Endothelial cell of umbilical vein (primary cell): ENCODE measurements at regions not wholly inside any gene's neighbourhood (a gene's known extent, or its start where the extent isn't known, plus 50 kb on each side); places are given as distances from the start of the nearest gene placed in this dataset.

Experiments
- BruUV-seq: library from RNA; stranded (reverse); fragments of 400-500 nt; replicated peaks from 2 replicates; lab custom pipeline; 2021; lab: Mats Ljungman, UMichigan
- CTCF ChIA-PET: fragments of 300-600, 350-600 bp; sonication (Branson Sonifier 250); formaldehyde crosslinking; loops from one replicate; lab custom pipeline; 2021; ENCODE audit warnings: antibody characterized with exemption, inconsistent platforms; lab: Charles Lee
- POLR2A ChIA-PET: fragments of 300-600, 350-600 bp; sonication (Branson Sonifier 250); formaldehyde crosslinking; loops from one replicate; lab custom pipeline; 2021; ENCODE audit warnings: antibody characterized with exemption, inconsistent platforms; lab: Charles Lee
- DNase-seq: peaks from one replicate; pipeline ENCODE4 v3.0.0-alpha.2; 2011; ENCODE audit warnings: low read depth, low spot score
- FAIRE-seq: peaks from 2 replicates; lab custom pipeline; 2011; peaks lifted over from hg19 to GRCh38; lab: Jason Lieb, UNC
- H2AFZ ChIP-seq: 2 replicates; pipeline ENCODE4 v1.6.0; 2012; ENCODE audit warnings: low read depth, low read length, control low read depth, inconsistent platforms
- H3K27ac ChIP-seq: 2 replicates; pipeline ENCODE4 v1.5.1; 2011; ENCODE audit warnings: low read depth, mild to moderate bottlenecking, control low read depth, low read length, moderate library complexity; ENCODE audit not compliant: insufficient read depth
- H3K27me3 ChIP-seq, 2 experiments: 2 replicates each; pipeline versions ENCODE4 v1.6.0 to v1.6.1; 2011; ENCODE audit warnings: low read length in 2 of 2, mixed read lengths in 1 of 2; ENCODE audit not compliant: control insufficient read depth in 2 of 2, insufficient read depth in 2 of 2
- H3K36me3 ChIP-seq, 2 experiments: 2 replicates in 1 of 2; 3 replicates in 1 of 2; pipeline ENCODE4 v1.5.1; 2011; ENCODE audit warnings: low read length in 2 of 2, mild to moderate bottlenecking in 1 of 2, moderate library complexity in 1 of 2; ENCODE audit not compliant: control insufficient read depth in 2 of 2, insufficient read depth in 2 of 2; ENCODE audit errors: extremely low read depth in 1 of 2
- H3K4me1 ChIP-seq: 3 replicates; pipeline ENCODE4 v1.5.1; 2011; ENCODE audit warnings: mild to moderate bottlenecking, low read length; ENCODE audit not compliant: control insufficient read depth, insufficient read depth; ENCODE audit errors: extremely low read depth
- H3K4me2 ChIP-seq: 2 replicates; pipeline ENCODE4 v1.6.1; 2011; ENCODE audit warnings: low read length, control low read depth, mixed read lengths; ENCODE audit not compliant: insufficient read depth
- H3K4me3 ChIP-seq, 3 experiments: fragments of 200-600 bp in 1 of 3; sonication (generic), shearing (Covaris generic) in 1 of 3; replicated peaks in 1 of 3; 2 replicates each; pipeline ENCODE4 v1.5.1; 2011 to 2016; ENCODE audit warnings: control low read depth in 3 of 3, low read length in 3 of 3, mild to moderate bottlenecking in 2 of 3, inconsistent platforms in 1 of 3, low read depth in 1 of 3, moderate library complexity in 1 of 3; ENCODE audit not compliant: insufficient read depth in 1 of 3
- H3K79me2 ChIP-seq: 2 replicates; pipeline ENCODE4 v1.6.0; 2012; ENCODE audit warnings: low read length, inconsistent platforms; ENCODE audit not compliant: control insufficient read depth, insufficient read depth
- H3K9ac ChIP-seq: replicated peaks from 2 replicates; pipeline ENCODE3; 2011; ENCODE audit warnings: low read length, control low read depth; ENCODE audit not compliant: insufficient read depth; ENCODE audit errors: extremely low read depth
- H3K9me1 ChIP-seq: replicated peaks from 3 replicates; pipeline ENCODE4 v1.6.0; 2011; ENCODE audit warnings: mild to moderate bottlenecking, low read length; ENCODE audit not compliant: control insufficient read depth, insufficient read depth; ENCODE audit errors: extremely low read depth
- H3K9me3 ChIP-seq: replicated peaks from 2 replicates; pipeline ENCODE4 v1.5.1; 2012; ENCODE audit warnings: low read length, inconsistent platforms; ENCODE audit not compliant: control insufficient read depth, insufficient read depth
- H4K20me1 ChIP-seq: replicated peaks from 2 replicates; pipeline ENCODE3; 2011; ENCODE audit warnings: mild to moderate bottlenecking, low read length; ENCODE audit not compliant: control insufficient read depth, insufficient read depth; ENCODE audit errors: extremely low read depth
- EZH2 ChIP-seq: IDR thresholded peaks from 2 replicates; pipeline ENCODE4 v1.6.1; 2012; ENCODE audit warnings: borderline replicate concordance, low read depth, mild to moderate bottlenecking, moderate library complexity, low read length, inconsistent platforms; ENCODE audit not compliant: severe bottlenecking
- FOS ChIP-seq: IDR thresholded peaks from 2 replicates; pipeline ENCODE4 v1.6.1; 2011; ENCODE audit warnings: mild to moderate bottlenecking, low read length, moderate library complexity, borderline replicate concordance; ENCODE audit not compliant: insufficient read depth
- GATA2 ChIP-seq: IDR thresholded peaks from 2 replicates; pipeline ENCODE4 v1.7.0; 2011; ENCODE audit warnings: low read depth, mild to moderate bottlenecking, moderate library complexity, mixed read lengths, low read length; ENCODE audit not compliant: insufficient read length, insufficient read depth
- JUN ChIP-seq: IDR thresholded peaks from 2 replicates; pipeline ENCODE4 v1.6.1; 2011; ENCODE audit warnings: borderline replicate concordance, low read depth; ENCODE audit not compliant: insufficient read length, insufficient read depth
- MAX ChIP-seq: IDR thresholded peaks from 2 replicates; pipeline ENCODE4 v1.6.1; 2011; ENCODE audit not compliant: insufficient read depth, insufficient read length
- MYC ChIP-seq: IDR thresholded peaks from one replicate; pipeline ENCODE4 v1.6.1; 2011; ENCODE audit warnings: mild to moderate bottlenecking, low read depth, low read length
- POLR2A ChIP-seq: IDR thresholded peaks from 2 replicates; pipeline ENCODE4 v1.6.1; 2012; ENCODE audit warnings: low read depth, mild to moderate bottlenecking, control low read depth, low read length
- POLR2AphosphoS5 ChIP-seq: IDR thresholded peaks from 2 replicates; pipeline ENCODE4 v1.6.1; 2012; ENCODE audit warnings: low read depth, mild to moderate bottlenecking, control low read depth, low read length, moderate library complexity; ENCODE audit not compliant: insufficient read depth
- dilution Hi-C: fragments of 300-500 bp; cut with MboI; formaldehyde crosslinking; loops from one replicate; pipeline ENCODE4 v1.15.0; 2019; ENCODE audit warnings: low sequenced_read_pairs; ENCODE audit not compliant: extremely low pct_ligation_motif_present
- intact Hi-C: fragments of 100-400 bp; cut with micrococcal nuclease; formaldehyde crosslinking; loops from one replicate; pipeline ENCODE4 v1.10.0; 2022
- TF ChIP-seq, protein P1 (sequence below), 2 donors: IDR thresholded peaks; 1 replicate in 1 of 2; 2 replicates in 1 of 2; pipeline ENCODE4 v1.5.1; 2011; ENCODE audit warnings: low read length in 2 of 2, mild to moderate bottlenecking in 2 of 2, moderate library complexity in 2 of 2, control low read depth in 1 of 2, inconsistent platforms in 1 of 2, low read depth in 1 of 2; ENCODE audit not compliant: insufficient read depth in 1 of 2; ENCODE audit errors: extremely low read depth in 1 of 2

DNA sequence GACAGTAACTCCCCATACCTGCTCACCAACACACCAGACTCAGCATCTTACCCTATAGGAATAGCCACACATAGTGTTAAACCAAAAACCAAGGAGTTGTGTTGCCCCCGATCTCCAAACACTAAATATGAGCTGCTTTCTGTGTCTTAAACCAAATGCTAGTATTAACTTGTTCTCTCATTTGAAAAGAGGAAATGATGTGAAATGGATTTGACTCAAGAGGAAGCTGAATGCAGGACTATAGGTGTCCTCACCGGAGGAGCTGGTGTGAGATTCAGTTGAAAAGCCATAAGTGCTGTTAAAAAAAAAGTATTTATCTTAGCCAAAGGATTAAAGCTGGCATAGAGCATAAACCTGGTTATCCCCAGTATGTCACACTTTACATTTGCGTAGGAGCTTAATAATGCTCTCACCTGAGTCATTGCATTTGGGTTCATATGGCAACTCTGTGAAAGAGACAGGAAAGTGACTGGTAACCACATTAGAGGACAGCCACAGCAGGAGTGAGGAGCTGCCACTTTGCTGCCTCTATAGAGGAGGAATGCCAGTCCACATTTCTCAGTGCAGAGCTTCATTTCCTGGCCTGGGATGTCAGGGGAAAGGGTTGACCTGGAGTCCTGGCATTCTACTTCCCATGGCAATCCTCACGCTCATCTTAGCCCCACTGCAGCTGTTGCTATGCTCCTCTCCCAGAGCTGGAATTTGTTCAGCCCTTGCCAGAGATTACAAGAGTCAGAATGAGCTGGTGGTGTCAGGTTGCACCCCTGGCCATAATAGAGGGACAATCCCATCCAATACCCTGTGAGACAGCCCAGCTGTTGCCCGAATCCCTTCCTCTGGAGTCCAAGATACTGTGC is 143.3 kb upstream of the ANKFN1 start:
- Histone ChIP-seq H2AFZ (no peak overlapping the region), H3K9ac (no peak overlapping the region), H3K27ac (no peak overlapping the region), H3K4me2 (no peak overlapping the region), H3K36me3 (no peaks in the 10 kb centered on the region), H3K79me2 (no peaks in the 10 kb centered on the region), H3K27me3 (no peaks in the 10 kb centered on the region), H3K4me1 (no peaks in the 10 kb centered on the region), H3K4me3 (no peak overlapping the region), H4K20me1 (no peaks in the 10 kb centered on the region), H3K9me3 (no peaks in the 10 kb centered on the region), H3K9me1 (no peaks in the 10 kb centered on the region)
- dilution Hi-C loops (no loop called here), intact Hi-C loops (no loop called here)
- TF ChIP-seq EZH2 (no peak), GATA2 (no peak), FOS (no peak), MAX (no peak), POLR2AphosphoS5 (no peak), JUN (no peak), MYC (no peak), POLR2A (no peak)
- TF ChIP-seq, protein P1, sequence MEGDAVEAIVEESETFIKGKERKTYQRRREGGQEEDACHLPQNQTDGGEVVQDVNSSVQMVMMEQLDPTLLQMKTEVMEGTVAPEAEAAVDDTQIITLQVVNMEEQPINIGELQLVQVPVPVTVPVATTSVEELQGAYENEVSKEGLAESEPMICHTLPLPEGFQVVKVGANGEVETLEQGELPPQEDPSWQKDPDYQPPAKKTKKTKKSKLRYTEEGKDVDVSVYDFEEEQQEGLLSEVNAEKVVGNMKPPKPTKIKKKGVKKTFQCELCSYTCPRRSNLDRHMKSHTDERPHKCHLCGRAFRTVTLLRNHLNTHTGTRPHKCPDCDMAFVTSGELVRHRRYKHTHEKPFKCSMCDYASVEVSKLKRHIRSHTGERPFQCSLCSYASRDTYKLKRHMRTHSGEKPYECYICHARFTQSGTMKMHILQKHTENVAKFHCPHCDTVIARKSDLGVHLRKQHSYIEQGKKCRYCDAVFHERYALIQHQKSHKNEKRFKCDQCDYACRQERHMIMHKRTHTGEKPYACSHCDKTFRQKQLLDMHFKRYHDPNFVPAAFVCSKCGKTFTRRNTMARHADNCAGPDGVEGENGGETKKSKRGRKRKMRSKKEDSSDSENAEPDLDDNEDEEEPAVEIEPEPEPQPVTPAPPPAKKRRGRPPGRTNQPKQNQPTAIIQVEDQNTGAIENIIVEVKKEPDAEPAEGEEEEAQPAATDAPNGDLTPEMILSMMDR (IDR thresholded peaks at IDR 0.05; ENCODE audit: extremely low read depth in 1 of 2, insufficient read depth in 1 of 2, low read depth in 1 of 2, low read length in 2 of 2): no peak
- DNase-seq (no peak), FAIRE-seq (no peak)
- CTCF ChIA-PET: no interaction called here
- BruUV-seq: no TSS peak
- POLR2A ChIA-PET: no interaction called here
